Heart left ventricle (tissue), 13 donors: ENCODE measurements at regions not wholly inside any gene's neighbourhood (a gene's known extent, or its start where the extent isn't known, plus 50 kb on each side); places are given as distances from the start of the nearest gene placed in this dataset.

Source experiments
- POLR2A ChIP-seq, 2 donors: fragments of 450-650 bp; IDR thresholded peaks; one replicate each; pipeline ENCODE4 v1.6.1; 2017; ENCODE audit warnings: antibody characterized with exemption in 2 of 2, mild to moderate bottlenecking in 2 of 2, moderate library complexity in 2 of 2
- TF ChIP-seq, protein P1 (sequence below), 12 donors: fragments of 200-600 bp; sonication (generic) in 4 of 12; IDR thresholded peaks; one replicate each; pipeline versions ENCODE4 v1.5.0 to v1.8.0; 2018 to 2022; ENCODE audit warnings: antibody characterized with exemption in 12 of 12, mild to moderate bottlenecking in 5 of 12
- donor health status: ischemic (EF 13 %, LVEDD 7.1; RV severe dilation, severe dysfunction).
- donor health status: DM: no; HTN: yes; CAD: no.
- donor health status: DM: no; HTN: no; CAD: no.
- donor health status: ischemic (EF 25% LVEDD 6.9; RV normal size, moderate dysfunction).
- donor health status: ischemic (EF 25% LVEDD 5.7; RV mildly dilated, moderate dysfunction).
- donor health status: ischemic (EF 35%, LVEDD 5.7; RV mildly dilated, moderate dysfunction).
- donor health status: nonischemic (EF 11% LVEDD 7.7; RV severe dilation, severe dysfunction).
- donor health status: DM: yes; HTN: yes; CAD: no.
- donor health status: PGD.
- donor health status: ischemic (EF 29% LVEDD 5.4; RV normal size, mild dysfunction).
- donor health status: nonischemic (EF 23%, LVEDD 6.1; RV moderate dilation, normal function).

DNA sequence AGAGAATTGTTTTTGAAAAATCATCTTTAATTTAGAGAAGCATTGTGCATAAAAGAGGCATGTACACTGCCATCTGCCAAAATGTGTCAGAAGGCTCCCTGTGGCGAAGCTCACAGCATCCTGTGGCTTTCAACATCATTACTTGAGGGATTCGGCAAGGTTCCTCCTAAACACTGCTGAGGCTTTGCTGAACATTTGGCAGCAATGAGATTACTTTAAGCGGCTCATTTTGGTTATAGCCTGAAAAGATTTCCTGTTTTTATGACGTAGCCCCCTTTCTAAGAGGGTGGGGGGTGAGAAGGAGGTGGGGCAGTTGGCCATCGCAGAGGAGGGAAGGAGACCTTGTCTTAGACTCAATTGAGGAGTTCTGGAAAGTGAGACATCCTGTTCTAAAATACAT lies 469.4 kb downstream of the RASEF start:
- no peak for TF ChIP-seq POLR2A (IDR thresholded peaks at IDR 0.05)
- TF ChIP-seq, protein P1, sequence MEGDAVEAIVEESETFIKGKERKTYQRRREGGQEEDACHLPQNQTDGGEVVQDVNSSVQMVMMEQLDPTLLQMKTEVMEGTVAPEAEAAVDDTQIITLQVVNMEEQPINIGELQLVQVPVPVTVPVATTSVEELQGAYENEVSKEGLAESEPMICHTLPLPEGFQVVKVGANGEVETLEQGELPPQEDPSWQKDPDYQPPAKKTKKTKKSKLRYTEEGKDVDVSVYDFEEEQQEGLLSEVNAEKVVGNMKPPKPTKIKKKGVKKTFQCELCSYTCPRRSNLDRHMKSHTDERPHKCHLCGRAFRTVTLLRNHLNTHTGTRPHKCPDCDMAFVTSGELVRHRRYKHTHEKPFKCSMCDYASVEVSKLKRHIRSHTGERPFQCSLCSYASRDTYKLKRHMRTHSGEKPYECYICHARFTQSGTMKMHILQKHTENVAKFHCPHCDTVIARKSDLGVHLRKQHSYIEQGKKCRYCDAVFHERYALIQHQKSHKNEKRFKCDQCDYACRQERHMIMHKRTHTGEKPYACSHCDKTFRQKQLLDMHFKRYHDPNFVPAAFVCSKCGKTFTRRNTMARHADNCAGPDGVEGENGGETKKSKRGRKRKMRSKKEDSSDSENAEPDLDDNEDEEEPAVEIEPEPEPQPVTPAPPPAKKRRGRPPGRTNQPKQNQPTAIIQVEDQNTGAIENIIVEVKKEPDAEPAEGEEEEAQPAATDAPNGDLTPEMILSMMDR (IDR thresholded peaks at IDR 0.05), result no peak
